Osteoblast (primary cell): ENCODE measurements at regions not wholly inside any gene's neighbourhood (a gene's known extent, or its start where the extent isn't known, plus 50 kb on each side); places are given as distances from the start of the nearest gene placed in this dataset.
"Not testable (repeated sequence)": the region's sequence is repeated elsewhere in the genome, so short reads cannot be mapped to it uniquely, and the experiment has no call there.

Experiments
- DNase-seq: peaks from one replicate; pipeline ENCODE4 v3.0.0; 2011; ENCODE audit warnings: low spot score, mixed read lengths; ENCODE audit not compliant: insufficient read length; ENCODE audit errors: missing footprints
- H2AFZ ChIP-seq: 2 replicates; pipeline ENCODE4 v1.6.0; 2011; ENCODE audit warnings: mild to moderate bottlenecking, low read length
- H3K27ac ChIP-seq: 2 replicates; pipeline ENCODE4 v1.5.1; 2011; ENCODE audit warnings: mild to moderate bottlenecking, low read depth, low read length, moderate library complexity
- H3K27me3 ChIP-seq: 2 replicates; pipeline ENCODE4 v1.6.0; 2012; ENCODE audit warnings: mild to moderate bottlenecking, control low read depth, inconsistent platforms, low read length, moderate library complexity; ENCODE audit not compliant: insufficient read depth
- H3K36me3 ChIP-seq: 2 replicates; pipeline ENCODE4 v1.5.1; 2011; ENCODE audit warnings: mild to moderate bottlenecking, low read length, control low read depth, moderate library complexity; ENCODE audit not compliant: insufficient read depth
- H3K4me1 ChIP-seq: 2 replicates; pipeline ENCODE4 v1.5.1; 2011; ENCODE audit warnings: mild to moderate bottlenecking, low read length, control low read depth, moderate library complexity; ENCODE audit not compliant: insufficient read depth
- H3K4me2 ChIP-seq: 2 replicates; pipeline ENCODE4 v1.6.0; 2011; ENCODE audit warnings: mild to moderate bottlenecking, low read length; ENCODE audit not compliant: insufficient read depth
- H3K4me3 ChIP-seq: fragments of 200-600 bp; sonication (generic); 3 replicates; pipeline ENCODE4 v1.5.1; 2012; ENCODE audit warnings: mild to moderate bottlenecking, low read length, inconsistent platforms; ENCODE audit not compliant: insufficient read depth
- H3K79me2 ChIP-seq: 2 replicates; pipeline ENCODE4 v1.6.0; 2012; ENCODE audit warnings: mild to moderate bottlenecking, low read length, control low read depth, inconsistent platforms; ENCODE audit not compliant: insufficient read depth
- H3K9me3 ChIP-seq: 2 replicates; pipeline ENCODE4 v1.5.1; 2011; ENCODE audit warnings: low read depth, low read length, control low read depth
- H4K20me1 ChIP-seq: 2 replicates; pipeline ENCODE4 v1.6.0; 2012; ENCODE audit warnings: mild to moderate bottlenecking, low read length, control low read depth; ENCODE audit not compliant: insufficient read depth
- TF ChIP-seq, protein P1 (sequence below): IDR thresholded peaks from 2 replicates; pipeline ENCODE4 v1.5.1; 2011; ENCODE audit warnings: mild to moderate bottlenecking, low read depth, low read length, moderate library complexity; ENCODE audit errors: extremely low read depth

GRCh38 chr16:29107299-29107698, 122.4 kb downstream of the LAT start:
- Histone ChIP-seq H3K79me2 (no peaks in the 10 kb centered on the region), H3K4me3 (no peak overlapping the region), H3K27me3 (no peaks in the 10 kb centered on the region)

GRCh38 chr16:29106259-29106908, 121.5 kb downstream of the LAT start:
- not testable (repeated sequence) for H4K20me1 ChIP-seq, H3K27ac ChIP-seq, H3K4me3 ChIP-seq, H3K9me3 ChIP-seq, H3K36me3 ChIP-seq, H3K27me3 ChIP-seq, H3K4me1 ChIP-seq, H2AFZ ChIP-seq, H3K4me2 ChIP-seq, H3K79me2 ChIP-seq, DNase-seq

More at GRCh38 chr16:29107299-29107698, 122.4 kb downstream of the LAT start:
- Histone ChIP-seq H3K9me3 (no peaks in the 10 kb centered on the region), H3K4me1 (no peaks in the 10 kb centered on the region), H4K20me1 (no peaks in the 10 kb centered on the region), H2AFZ (no peak overlapping the region), H3K4me2 (no peak overlapping the region), H3K36me3 (no peaks in the 10 kb centered on the region), H3K27ac (no peak overlapping the region)
- TF ChIP-seq, protein P1, sequence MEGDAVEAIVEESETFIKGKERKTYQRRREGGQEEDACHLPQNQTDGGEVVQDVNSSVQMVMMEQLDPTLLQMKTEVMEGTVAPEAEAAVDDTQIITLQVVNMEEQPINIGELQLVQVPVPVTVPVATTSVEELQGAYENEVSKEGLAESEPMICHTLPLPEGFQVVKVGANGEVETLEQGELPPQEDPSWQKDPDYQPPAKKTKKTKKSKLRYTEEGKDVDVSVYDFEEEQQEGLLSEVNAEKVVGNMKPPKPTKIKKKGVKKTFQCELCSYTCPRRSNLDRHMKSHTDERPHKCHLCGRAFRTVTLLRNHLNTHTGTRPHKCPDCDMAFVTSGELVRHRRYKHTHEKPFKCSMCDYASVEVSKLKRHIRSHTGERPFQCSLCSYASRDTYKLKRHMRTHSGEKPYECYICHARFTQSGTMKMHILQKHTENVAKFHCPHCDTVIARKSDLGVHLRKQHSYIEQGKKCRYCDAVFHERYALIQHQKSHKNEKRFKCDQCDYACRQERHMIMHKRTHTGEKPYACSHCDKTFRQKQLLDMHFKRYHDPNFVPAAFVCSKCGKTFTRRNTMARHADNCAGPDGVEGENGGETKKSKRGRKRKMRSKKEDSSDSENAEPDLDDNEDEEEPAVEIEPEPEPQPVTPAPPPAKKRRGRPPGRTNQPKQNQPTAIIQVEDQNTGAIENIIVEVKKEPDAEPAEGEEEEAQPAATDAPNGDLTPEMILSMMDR: no peak
- no peak for DNase-seq

DNA sequence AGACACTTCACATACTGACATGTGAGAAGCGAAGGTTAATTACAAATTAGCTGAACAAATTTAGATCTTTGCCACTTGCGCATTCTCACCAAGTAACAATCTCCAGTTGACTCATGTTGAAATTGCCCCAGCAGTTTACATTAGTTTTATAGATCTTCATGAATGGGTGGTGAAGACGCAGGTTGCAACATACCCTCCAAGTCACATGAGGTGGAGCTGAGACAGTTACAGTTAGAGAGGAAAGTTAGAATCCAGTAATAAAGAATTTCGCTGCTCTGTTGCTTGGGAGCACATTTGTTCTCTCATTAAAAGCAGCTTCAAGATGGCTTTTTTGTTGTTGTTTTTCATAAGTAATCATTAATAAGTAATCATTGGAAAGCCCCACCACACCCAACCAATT, 119.7 kb downstream of the LAT start:
- H3K27me3 ChIP-seq, H3K4me1 ChIP-seq, H3K4me2 ChIP-seq, H2AFZ ChIP-seq, H3K4me3 ChIP-seq, H3K36me3 ChIP-seq, H3K9me3 ChIP-seq, DNase-seq, H3K79me2 ChIP-seq, H3K27ac ChIP-seq, H4K20me1 ChIP-seq: not testable (repeated sequence)

- H2AFZ ChIP-seq, H3K4me1 ChIP-seq, H3K27ac ChIP-seq, H3K27me3 ChIP-seq, H4K20me1 ChIP-seq, H3K79me2 ChIP-seq, H3K9me3 ChIP-seq, H3K36me3 ChIP-seq, H3K4me2 ChIP-seq, DNase-seq, H3K4me3 ChIP-seq: not testable (repeated sequence)
Measured at GRCh38 chr16:29097965-29098364, 113.1 kb downstream of the LAT start.

GRCh38 chr16:29094729-29095624, 110.1 kb downstream of the LAT start:
- H2AFZ ChIP-seq, H3K9me3 ChIP-seq, H3K27me3 ChIP-seq, H3K4me3 ChIP-seq, H3K79me2 ChIP-seq, H3K4me1 ChIP-seq, H3K27ac ChIP-seq, DNase-seq, H3K4me2 ChIP-seq, H3K36me3 ChIP-seq, H4K20me1 ChIP-seq: not testable (repeated sequence)

GRCh38 chr16:29094325-29094724, 109.5 kb downstream of the LAT start:
- not testable (repeated sequence) for H4K20me1 ChIP-seq, H3K27ac ChIP-seq, DNase-seq, H3K4me2 ChIP-seq, H2AFZ ChIP-seq, H3K79me2 ChIP-seq, H3K4me1 ChIP-seq, H3K36me3 ChIP-seq, H3K4me3 ChIP-seq, H3K27me3 ChIP-seq, H3K9me3 ChIP-seq

GRCh38 chr16:29089679-29090078, 104.8 kb downstream of the LAT start:
- H3K27ac ChIP-seq, H2AFZ ChIP-seq, H3K36me3 ChIP-seq, H3K9me3 ChIP-seq, H3K4me1 ChIP-seq, H3K4me3 ChIP-seq, H3K27me3 ChIP-seq, H3K79me2 ChIP-seq, H4K20me1 ChIP-seq, DNase-seq, H3K4me2 ChIP-seq: not testable (repeated sequence)

GRCh38 chr16:29087673-29088072, 102.8 kb downstream of the LAT start:
- not testable (repeated sequence) for H4K20me1 ChIP-seq, H3K9me3 ChIP-seq, DNase-seq, H3K4me3 ChIP-seq, H3K36me3 ChIP-seq, H3K27ac ChIP-seq, H3K79me2 ChIP-seq, H3K4me2 ChIP-seq, H2AFZ ChIP-seq, H3K4me1 ChIP-seq, H3K27me3 ChIP-seq
